ENCODE measurements at regions not wholly inside any gene's neighbourhood (a gene's known extent, or its start where the extent isn't known, plus 50 kb on each side); places are given as distances from the start of the nearest gene placed in this dataset.

GRCh38 chr14:85959063-85959462, 429.1 kb downstream of the FLRT2 start:
- Histone ChIP-seq H3K27me3 (replicated peaks; ENCODE audit: insufficient read depth, low read depth, low read length, poor library complexity) (no peaks in the 10 kb centered on the region), H3K9me3 (ENCODE audit: low read depth, low read length, poor library complexity, severe bottlenecking) (no peaks in the 10 kb centered on the region), H3K36me3 (ENCODE audit: insufficient read depth, low read length, poor library complexity, severe bottlenecking) (no peaks in the 10 kb centered on the region), H3K27ac (ENCODE audit: low read depth, low read length, poor library complexity, severe bottlenecking) (no peak overlapping the region), H3K4me1 (ENCODE audit: insufficient read depth, low read length, poor library complexity, severe bottlenecking) (no peaks in the 10 kb centered on the region), H3K4me3 (ENCODE audit: low read depth, low read length, poor library complexity, severe bottlenecking) (no peak overlapping the region)
- TF ChIP-seq EZH2 (IDR thresholded peaks at IDR 0.05; ENCODE audit: borderline replicate concordance, low read depth, low read length, poor library complexity, severe bottlenecking) (no peak), CTCF (conservative IDR thresholded peaks at IDR 0.05; ENCODE audit: low read depth, low read length) (no peak)
- BruUV-seq (replicated peaks) = no TSS peak
- CTCF ChIA-PET = no interaction called here
- DNase-seq (ENCODE audit: low spot score) = no peak
- intact Hi-C loops (cut with micrococcal nuclease; ENCODE audit: unreplicated experiment) = no loop called here
- POLR2A ChIA-PET (ENCODE audit: low non-redundant PET) = no interaction called here

GRCh38 chr14:85958069-85958468, 428.1 kb downstream of the FLRT2 start:
- POLR2A ChIA-PET (ENCODE audit: low non-redundant PET) = no interaction called here
- intact Hi-C loops (cut with micrococcal nuclease; ENCODE audit: unreplicated experiment) = no loop called here
- no peaks in the 10 kb centered on the region for H3K9me3 ChIP-seq (ENCODE audit: low read depth, low read length, poor library complexity, severe bottlenecking)
- no peak for TF ChIP-seq EZH2 (IDR thresholded peaks at IDR 0.05; ENCODE audit: borderline replicate concordance, low read depth, low read length, poor library complexity, severe bottlenecking)
- peak; percentile 34 for TF ChIP-seq CTCF (conservative IDR thresholded peaks at IDR 0.05; ENCODE audit: low read depth, low read length)
- no peaks in the 10 kb centered on the region for H3K27me3 ChIP-seq (replicated peaks; ENCODE audit: insufficient read depth, low read depth, low read length, poor library complexity)
- BruUV-seq (replicated peaks) = no TSS peak
- no peak overlapping the region for H3K27ac ChIP-seq (ENCODE audit: low read depth, low read length, poor library complexity, severe bottlenecking)
- H3K4me1 ChIP-seq (ENCODE audit: insufficient read depth, low read length, poor library complexity, severe bottlenecking) = no peaks in the 10 kb centered on the region
- no peak overlapping the region for H3K4me3 ChIP-seq (ENCODE audit: low read depth, low read length, poor library complexity, severe bottlenecking)
- H3K36me3 ChIP-seq (ENCODE audit: insufficient read depth, low read length, poor library complexity, severe bottlenecking) = no peaks in the 10 kb centered on the region
- no peak for DNase-seq (ENCODE audit: low spot score)
- CTCF ChIA-PET = no interaction called here

- no TSS peak for BruUV-seq (replicated peaks)
- TF ChIP-seq CTCF (conservative IDR thresholded peaks at IDR 0.05; ENCODE audit: low read depth, low read length) (no peak), EZH2 (IDR thresholded peaks at IDR 0.05; ENCODE audit: borderline replicate concordance, low read depth, low read length, poor library complexity, severe bottlenecking) (no peak)
- no peaks in the 10 kb centered on the region for H3K4me1 ChIP-seq (ENCODE audit: insufficient read depth, low read length, poor library complexity, severe bottlenecking)
- no peaks in the 10 kb centered on the region for H3K9me3 ChIP-seq (ENCODE audit: low read depth, low read length, poor library complexity, severe bottlenecking)
- DNase-seq (ENCODE audit: low spot score) = no peak
- no peaks in the 10 kb centered on the region for H3K27me3 ChIP-seq (replicated peaks; ENCODE audit: insufficient read depth, low read depth, low read length, poor library complexity)
- H3K4me3 ChIP-seq (ENCODE audit: low read depth, low read length, poor library complexity, severe bottlenecking) = no peak overlapping the region
- intact Hi-C loops (cut with micrococcal nuclease; ENCODE audit: unreplicated experiment) = no loop called here
- no peak overlapping the region for H3K27ac ChIP-seq (ENCODE audit: low read depth, low read length, poor library complexity, severe bottlenecking)
- POLR2A ChIA-PET (ENCODE audit: low non-redundant PET) = no interaction called here
- H3K36me3 ChIP-seq (ENCODE audit: insufficient read depth, low read length, poor library complexity, severe bottlenecking) = no peaks in the 10 kb centered on the region
- CTCF ChIA-PET = no interaction called here
Measured at GRCh38 chr14:85953265-85953664, 423.3 kb downstream of the FLRT2 start.
